CD14-positive monocyte (primary cell): ENCODE measurements at regions not wholly inside any gene's neighbourhood (a gene's known extent, or its start where the extent isn't known, plus 50 kb on each side); places are given as distances from the start of the nearest gene placed in this dataset.

ENCODE experiments used
- DNase-seq, 3 donors: peaks; one replicate each; pipeline ENCODE4 v3.0.0-alpha.2; 2011 to 2022
- H2AFZ ChIP-seq: 2 replicates; pipeline ENCODE4 v1.6.0; 2012; ENCODE audit warnings: mild to moderate bottlenecking, low read depth, low read length, inconsistent platforms; ENCODE audit not compliant: insufficient read depth, poor library complexity, severe bottlenecking
- H3K27ac ChIP-seq, 2 donors: 1 replicate in 1 of 2; 2 replicates in 1 of 2; pipeline ENCODE4 v1.5.1; 2012 to 2013; ENCODE audit warnings: low read length in 2 of 2, control low read depth in 1 of 2, inconsistent platforms in 1 of 2, low read depth in 1 of 2, mild to moderate bottlenecking in 1 of 2
- H3K27me3 ChIP-seq, 2 donors: one replicate each; pipeline versions ENCODE4 v1.6.0 to v1.6.1; 2011 to 2013; ENCODE audit warnings: low read length in 2 of 2; ENCODE audit not compliant: control insufficient read depth in 2 of 2, insufficient read depth in 2 of 2
- H3K36me3 ChIP-seq, 2 donors: replicated peaks in 1 of 2; 1 replicate in 1 of 2; 2 replicates in 1 of 2; pipeline versions ENCODE4 v1.5.1 to v1.6.1; 2012 to 2013; ENCODE audit warnings: low read length in 2 of 2, control low read depth in 1 of 2, inconsistent platforms in 1 of 2, mild to moderate bottlenecking in 1 of 2; ENCODE audit not compliant: insufficient read depth in 2 of 2, control insufficient read depth in 1 of 2
- H3K4me1 ChIP-seq, 2 donors: 1 replicate in 1 of 2; 2 replicates in 1 of 2; pipeline versions ENCODE4 v1.5.1 to v1.6.1; 2012 to 2013; ENCODE audit warnings: low read length in 2 of 2, control low read depth in 1 of 2, inconsistent platforms in 1 of 2, mild to moderate bottlenecking in 1 of 2, moderate library complexity in 1 of 2; ENCODE audit not compliant: insufficient read depth in 2 of 2, control insufficient read depth in 1 of 2
- H3K4me2 ChIP-seq: replicated peaks from 2 replicates; pipeline ENCODE3; 2012; ENCODE audit warnings: low read length, moderate library complexity, mild to moderate bottlenecking; ENCODE audit not compliant: poor library complexity, severe bottlenecking; ENCODE audit errors: extremely low read depth
- H3K4me3 ChIP-seq, 3 experiments: fragments of 200-600 bp in 1 of 3; sonication (generic) in 1 of 3; replicated peaks in 1 of 3; 1 replicate in 2 of 3; 2 replicates in 1 of 3; pipeline ENCODE4 v1.5.1; 2011 to 2013; ENCODE audit warnings: low read length in 3 of 3, mild to moderate bottlenecking in 3 of 3, control low read depth in 2 of 3, low read depth in 2 of 3, inconsistent platforms in 1 of 3, moderate library complexity in 1 of 3
- H3K79me2 ChIP-seq: 2 replicates; pipeline ENCODE4 v1.6.0; 2012; ENCODE audit warnings: mild to moderate bottlenecking, control low read depth, inconsistent platforms, low read length, moderate library complexity; ENCODE audit not compliant: insufficient read depth
- H3K9ac ChIP-seq: 2 replicates; pipeline ENCODE4 v1.6.0; 2017; ENCODE audit warnings: low read length, mild to moderate bottlenecking; ENCODE audit not compliant: insufficient read depth, poor library complexity, severe bottlenecking
- H3K9me3 ChIP-seq, 2 donors: replicated peaks in 1 of 2; 1 replicate in 1 of 2; 2 replicates in 1 of 2; pipeline versions ENCODE4 v1.5.1 to v1.6.1; 2012 to 2013; ENCODE audit warnings: low read length in 2 of 2, control low read depth in 1 of 2; ENCODE audit not compliant: control insufficient read depth in 1 of 2, insufficient read depth in 1 of 2
- H4K20me1 ChIP-seq: 2 replicates; pipeline ENCODE4 v1.6.0; 2012; ENCODE audit warnings: mild to moderate bottlenecking, low read length, control low read depth, moderate library complexity; ENCODE audit not compliant: insufficient read depth
- H3K27ac Mint-ChIP-seq, 7 donors: one replicate each; pipeline ENCODE4 v1.8.0; 2020; ENCODE audit warnings: mild to moderate bottlenecking in 7 of 7, mixed read lengths in 7 of 7, moderate library complexity in 6 of 7, inconsistent platforms in 2 of 7
- H3K27me3 Mint-ChIP-seq, 3 donors: one replicate each; pipeline ENCODE4 v1.8.0; 2021 to 2022; ENCODE audit warnings: low read depth in 3 of 3, mild to moderate bottlenecking in 3 of 3, mixed read lengths in 3 of 3, moderate library complexity in 3 of 3, inconsistent platforms in 1 of 3
- H3K36me3 Mint-ChIP-seq, 2 donors: one replicate each; pipeline ENCODE4 v1.8.0; 2020; ENCODE audit warnings: mixed read lengths in 2 of 2, inconsistent platforms in 1 of 2, mild to moderate bottlenecking in 1 of 2
- H3K4me1 Mint-ChIP-seq: one replicate; pipeline ENCODE4 v1.8.0; 2020; ENCODE audit warnings: mild to moderate bottlenecking, mixed read lengths
- H3K4me3 Mint-ChIP-seq, 2 donors: one replicate each; pipeline ENCODE4 v1.8.0; 2020; ENCODE audit warnings: mild to moderate bottlenecking in 2 of 2, mixed read lengths in 2 of 2, moderate library complexity in 1 of 2
- H3K9me3 Mint-ChIP-seq, 7 donors: one replicate each; pipeline ENCODE4 v1.8.0; 2020 to 2022; ENCODE audit warnings: mixed read lengths in 7 of 7, mild to moderate bottlenecking in 6 of 7, moderate library complexity in 6 of 7, inconsistent platforms in 2 of 7
- WGBS: methylation state at CpG from one replicate; pipeline ENCODE4 v1.1.5; 2013; ENCODE audit warnings: missing lambda C conversion rate; ENCODE audit not compliant: insufficient coverage; 5-methylcytosine and 5-hydroxymethylcytosine counted together
- intact Hi-C, 2 donors: fragments of 100-400 bp; cut with micrococcal nuclease; formaldehyde crosslinking; loops; one replicate each; pipeline versions ENCODE4 v1.15.0 to v1.15.1; 2023
- TF ChIP-seq, protein P1 (sequence below): fragments of 200-600 bp; IDR thresholded peaks from one replicate; pipeline ENCODE4 v1.8.0; 2022; ENCODE audit warnings: antibody characterized with exemption, mild to moderate bottlenecking

DNA sequence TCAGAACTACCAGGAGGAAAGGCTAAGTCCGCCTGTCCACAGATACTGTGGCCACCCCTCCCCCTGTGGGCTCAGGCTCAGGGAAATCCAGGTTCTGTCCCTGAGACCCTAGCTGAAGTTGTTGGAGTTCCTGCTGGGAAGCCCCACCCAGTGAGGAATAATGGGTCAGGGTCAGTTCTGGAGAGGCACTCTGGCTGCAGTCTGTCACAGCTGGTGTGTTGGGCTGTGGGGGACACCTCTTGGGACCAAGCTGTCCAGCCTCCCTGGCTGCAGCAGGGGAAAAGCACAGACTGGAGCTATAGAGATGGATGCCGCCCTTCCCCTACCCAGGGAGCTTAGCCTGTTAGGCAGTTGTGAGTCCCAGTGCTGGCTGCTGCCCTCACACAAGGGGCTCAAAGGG lies 65.1 kb upstream of the RGS21 start:
- H3K27me3 ChIP-seq = no peaks in the 10 kb centered on the region
- H3K4me3 ChIP-seq = no peak overlapping the region
- H3K9me3 ChIP-seq = peaks cover 7 to 16% of the 10 kb centered on the region in 2 donors
- H3K4me2 ChIP-seq = no peak overlapping the region
- DNase-seq = no peak
- H3K4me1 ChIP-seq = no peaks in the 10 kb centered on the region
- no peaks in the 10 kb centered on the region for H4K20me1 ChIP-seq
- no peak overlapping the region for H3K27ac ChIP-seq
- H3K36me3 ChIP-seq = no peaks in the 10 kb centered on the region
- TF ChIP-seq, protein P1, sequence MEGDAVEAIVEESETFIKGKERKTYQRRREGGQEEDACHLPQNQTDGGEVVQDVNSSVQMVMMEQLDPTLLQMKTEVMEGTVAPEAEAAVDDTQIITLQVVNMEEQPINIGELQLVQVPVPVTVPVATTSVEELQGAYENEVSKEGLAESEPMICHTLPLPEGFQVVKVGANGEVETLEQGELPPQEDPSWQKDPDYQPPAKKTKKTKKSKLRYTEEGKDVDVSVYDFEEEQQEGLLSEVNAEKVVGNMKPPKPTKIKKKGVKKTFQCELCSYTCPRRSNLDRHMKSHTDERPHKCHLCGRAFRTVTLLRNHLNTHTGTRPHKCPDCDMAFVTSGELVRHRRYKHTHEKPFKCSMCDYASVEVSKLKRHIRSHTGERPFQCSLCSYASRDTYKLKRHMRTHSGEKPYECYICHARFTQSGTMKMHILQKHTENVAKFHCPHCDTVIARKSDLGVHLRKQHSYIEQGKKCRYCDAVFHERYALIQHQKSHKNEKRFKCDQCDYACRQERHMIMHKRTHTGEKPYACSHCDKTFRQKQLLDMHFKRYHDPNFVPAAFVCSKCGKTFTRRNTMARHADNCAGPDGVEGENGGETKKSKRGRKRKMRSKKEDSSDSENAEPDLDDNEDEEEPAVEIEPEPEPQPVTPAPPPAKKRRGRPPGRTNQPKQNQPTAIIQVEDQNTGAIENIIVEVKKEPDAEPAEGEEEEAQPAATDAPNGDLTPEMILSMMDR = no peak
- H3K4me1 Mint-ChIP-seq = no peaks in the 10 kb centered on the region
- H3K9ac ChIP-seq = no peak overlapping the region
- no peak overlapping the region for H3K4me3 Mint-ChIP-seq
- intact Hi-C loops = no loop called here
- H3K36me3 Mint-ChIP-seq = no peaks in the 10 kb centered on the region
- peaks cover 12 to 25% (median 18%) of the 10 kb centered on the region in 7 donors for H3K9me3 Mint-ChIP-seq
- H3K27ac Mint-ChIP-seq = no peak overlapping the region
- no peaks in the 10 kb centered on the region for H3K79me2 ChIP-seq
- H3K27me3 Mint-ChIP-seq = peaks cover 0 to 3% (median 0%) of the 10 kb centered on the region in 3 donors
- WGBS = 100% methylated on average over 1 of the region's 2 CpGs
- no peak overlapping the region for H2AFZ ChIP-seq

DNA sequence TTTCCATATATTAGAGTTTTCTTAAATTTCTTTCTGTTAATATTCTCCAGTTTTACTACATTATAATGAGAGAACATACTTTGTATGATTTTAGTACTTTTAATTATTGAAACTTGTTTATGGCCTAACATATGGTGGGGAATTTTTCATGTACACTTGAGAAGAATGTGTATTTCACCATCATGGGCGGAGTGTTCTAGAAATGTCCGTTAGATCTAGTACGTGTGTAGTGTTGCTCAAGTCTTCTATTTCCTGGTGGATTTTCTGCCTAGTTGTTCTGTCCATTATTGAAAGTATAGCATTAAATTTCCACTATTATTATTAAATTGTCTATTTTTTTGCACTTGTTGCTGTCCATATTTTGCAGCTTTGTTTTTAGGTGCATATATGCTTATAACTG lies 64.0 kb upstream of the RGS21 start:
- Mint-ChIP-seq H3K4me3 (no peak overlapping the region), H3K4me1 (no peaks in the 10 kb centered on the region), H3K27me3 (peaks cover 0 to 3% (median 0%) of the 10 kb centered on the region in 3 donors), H3K27ac (no peak overlapping the region), H3K36me3 (no peaks in the 10 kb centered on the region), H3K9me3 (peaks cover 12 to 23% (median 17%) of the 10 kb centered on the region in 7 donors)
- Histone ChIP-seq H3K9ac (no peak overlapping the region), H3K36me3 (no peaks in the 10 kb centered on the region), H3K4me3 (no peak overlapping the region), H3K4me2 (no peak overlapping the region), H3K27me3 (no peaks in the 10 kb centered on the region), H2AFZ (no peak overlapping the region), H3K27ac (no peak overlapping the region), H3K4me1 (no peaks in the 10 kb centered on the region), H3K9me3 (peaks cover 7 to 16% of the 10 kb centered on the region in 2 donors), H4K20me1 (no peaks in the 10 kb centered on the region), H3K79me2 (no peaks in the 10 kb centered on the region)
- TF ChIP-seq, protein P1 = no peak
- WGBS = no CpG with 5 or more reads among the region's 3 CpGs
- DNase-seq = no peak
- intact Hi-C loops = no loop called here
